Ishikawa (cell line): ENCODE measurements at regions not wholly inside any gene's neighbourhood (a gene's known extent, or its start where the extent isn't known, plus 50 kb on each side); places are given as distances from the start of the nearest gene placed in this dataset.
A peak's percentile ranks its signal among the peaks of the same experiment; 100 is the strongest.

Experiments
- CEBPB ChIP-seq: IDR thresholded peaks from 2 replicates; pipeline ENCODE4 v1.6.1; 2012
- CREB1 ChIP-seq: IDR thresholded peaks from 2 replicates; pipeline ENCODE4 v1.6.1; 2012; ENCODE audit warnings: low read depth
- EGR1 ChIP-seq: IDR thresholded peaks from 2 replicates; pipeline ENCODE4 v1.6.1; 2012
- EP300 ChIP-seq: IDR thresholded peaks from 2 replicates; pipeline ENCODE4 v1.6.1; 2012; ENCODE audit warnings: borderline replicate concordance
- FOXM1 ChIP-seq: IDR thresholded peaks from 2 replicates; pipeline ENCODE4 v1.6.1; 2012; ENCODE audit warnings: low read depth, borderline replicate concordance
- NFIC ChIP-seq: IDR thresholded peaks from 2 replicates; pipeline ENCODE4 v1.6.1; 2012
- RAD21 ChIP-seq: IDR thresholded peaks from 2 replicates; pipeline ENCODE4 v1.6.1; 2012; ENCODE audit warnings: low read depth
- TAF1 ChIP-seq: IDR thresholded peaks from 2 replicates; pipeline ENCODE4 v1.6.1; 2012; ENCODE audit warnings: low read depth, mild to moderate bottlenecking
- TCF12 ChIP-seq: IDR thresholded peaks from 2 replicates; pipeline ENCODE4 v1.6.1; 2012; ENCODE audit warnings: low read depth
- TEAD4 ChIP-seq: IDR thresholded peaks from 2 replicates; pipeline ENCODE4 v1.6.1; 2012
- YY1 ChIP-seq: IDR thresholded peaks from 2 replicates; pipeline ENCODE4 v1.6.1; 2012; ENCODE audit warnings: low read depth
- ZBTB7A ChIP-seq: IDR thresholded peaks from 2 replicates; pipeline ENCODE4 v1.6.1; 2012; ENCODE audit warnings: low read depth
- TF ChIP-seq, protein P1 (sequence below): IDR thresholded peaks from 2 replicates; pipeline ENCODE4 v1.6.1; 2012
- TF ChIP-seq, protein P2 (sequence below): IDR thresholded peaks from 2 replicates; pipeline ENCODE4 v1.6.1; 2012
- TF ChIP-seq, protein P3 (sequence below): IDR thresholded peaks from 2 replicates; pipeline ENCODE4 v1.6.1; 2012; ENCODE audit warnings: low read depth, mild to moderate bottlenecking

DNA sequence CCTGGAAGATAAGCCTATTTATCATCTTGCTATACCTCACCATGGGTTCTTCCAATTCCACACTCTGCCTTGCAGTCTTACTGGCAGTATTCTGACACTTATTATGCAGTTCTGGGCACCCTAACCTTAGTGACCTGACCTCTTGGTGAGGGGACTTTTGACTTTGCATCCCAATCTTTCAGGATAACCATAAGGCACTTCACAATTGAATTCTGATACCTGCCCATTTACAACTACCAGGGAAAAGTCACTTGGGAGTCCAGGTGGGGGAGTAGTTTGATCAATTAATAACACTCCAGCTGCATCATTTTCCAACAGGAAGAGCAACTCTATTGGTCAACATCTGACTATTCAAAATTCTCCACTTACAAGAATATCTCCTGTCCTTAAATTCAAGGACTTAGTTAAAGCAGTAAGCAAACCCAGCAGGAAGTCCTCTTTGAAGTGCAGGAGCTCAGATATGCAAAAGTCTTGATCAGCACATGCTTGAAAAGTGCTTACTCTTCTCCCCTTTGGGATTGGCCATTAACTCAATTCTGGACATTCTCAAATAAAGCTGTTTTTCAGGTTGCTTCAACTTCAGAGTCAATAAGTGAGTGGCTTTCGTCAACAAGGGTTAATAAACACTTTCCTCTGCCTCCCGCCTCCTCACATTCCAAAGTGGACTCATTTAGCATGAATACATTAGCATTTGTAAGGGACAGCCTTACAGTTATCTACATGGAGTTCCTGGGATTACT is 177.4 kb upstream of the NRIP1 start:
- TF ChIP-seq RAD21: peak; percentile 51
- TF ChIP-seq EGR1: 0 out of 2 replicates have a peak, but pooled peaks have one; percentile 16
- no peak for TF ChIP-seq CREB1
- no peak for TF ChIP-seq TEAD4

DNA sequence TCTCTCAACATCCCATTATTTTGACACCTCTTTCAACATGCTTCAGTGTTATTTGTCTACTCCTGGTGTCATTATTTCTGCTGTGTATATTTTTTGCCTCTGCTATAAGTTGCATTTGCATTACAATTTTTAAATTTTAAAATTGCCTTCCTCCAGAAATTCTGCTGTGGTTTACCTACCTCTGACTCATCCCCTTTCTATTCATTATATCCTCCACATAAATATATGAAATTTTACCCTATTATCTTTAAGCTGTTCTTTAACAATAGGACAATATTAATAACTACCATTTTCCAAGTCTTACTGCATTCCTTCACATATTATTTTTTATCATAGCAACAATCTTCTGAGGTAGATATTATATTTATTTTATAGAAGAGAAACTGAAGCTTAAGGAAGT is 178.1 kb upstream of the NRIP1 start:
- no peak for TF ChIP-seq YY1
- TF ChIP-seq ZBTB7A: no peak
- no peak for TF ChIP-seq NFIC
- no peak for TF ChIP-seq EP300
- TF ChIP-seq CREB1: no peak
- TF ChIP-seq, protein P1, sequence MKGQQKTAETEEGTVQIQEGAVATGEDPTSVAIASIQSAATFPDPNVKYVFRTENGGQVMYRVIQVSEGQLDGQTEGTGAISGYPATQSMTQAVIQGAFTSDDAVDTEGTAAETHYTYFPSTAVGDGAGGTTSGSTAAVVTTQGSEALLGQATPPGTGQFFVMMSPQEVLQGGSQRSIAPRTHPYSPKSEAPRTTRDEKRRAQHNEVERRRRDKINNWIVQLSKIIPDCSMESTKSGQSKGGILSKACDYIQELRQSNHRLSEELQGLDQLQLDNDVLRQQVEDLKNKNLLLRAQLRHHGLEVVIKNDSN: no peak
- no peak for TF ChIP-seq TCF12
- TF ChIP-seq TAF1: no peak

DNA sequence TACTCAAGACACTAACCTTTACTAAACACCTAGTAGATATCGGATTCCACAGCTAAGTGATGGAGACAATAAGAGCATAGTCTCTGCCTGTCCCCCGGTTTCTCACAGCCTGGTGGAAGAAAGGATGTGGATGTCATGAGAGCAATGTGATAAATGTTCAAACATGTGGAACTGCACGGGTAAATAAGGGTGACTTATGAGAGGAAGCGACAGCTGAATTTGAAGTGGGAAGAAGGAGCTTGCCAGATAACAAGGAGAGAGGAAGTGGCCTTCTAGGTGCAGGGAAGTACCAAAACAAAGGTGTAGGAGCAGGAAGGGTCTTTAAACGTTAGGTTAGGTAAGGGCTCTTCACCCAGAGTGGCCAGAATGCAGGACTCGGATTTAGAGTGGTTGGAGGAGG is 178.6 kb upstream of the NRIP1 start:
- TF ChIP-seq EGR1 (no peak), FOXM1 (no peak), EP300 (no peak), TCF12 (no peak), TAF1 (no peak), RAD21 (no peak), CREB1 (no peak), YY1 (no peak), CEBPB (no peak), TEAD4 (no peak), NFIC (no peak), ZBTB7A (no peak)
- TF ChIP-seq, protein P1: no peak
- TF ChIP-seq, protein P2, sequence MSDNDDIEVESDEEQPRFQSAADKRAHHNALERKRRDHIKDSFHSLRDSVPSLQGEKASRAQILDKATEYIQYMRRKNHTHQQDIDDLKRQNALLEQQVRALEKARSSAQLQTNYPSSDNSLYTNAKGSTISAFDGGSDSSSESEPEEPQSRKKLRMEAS: no peak
- TF ChIP-seq, protein P3, sequence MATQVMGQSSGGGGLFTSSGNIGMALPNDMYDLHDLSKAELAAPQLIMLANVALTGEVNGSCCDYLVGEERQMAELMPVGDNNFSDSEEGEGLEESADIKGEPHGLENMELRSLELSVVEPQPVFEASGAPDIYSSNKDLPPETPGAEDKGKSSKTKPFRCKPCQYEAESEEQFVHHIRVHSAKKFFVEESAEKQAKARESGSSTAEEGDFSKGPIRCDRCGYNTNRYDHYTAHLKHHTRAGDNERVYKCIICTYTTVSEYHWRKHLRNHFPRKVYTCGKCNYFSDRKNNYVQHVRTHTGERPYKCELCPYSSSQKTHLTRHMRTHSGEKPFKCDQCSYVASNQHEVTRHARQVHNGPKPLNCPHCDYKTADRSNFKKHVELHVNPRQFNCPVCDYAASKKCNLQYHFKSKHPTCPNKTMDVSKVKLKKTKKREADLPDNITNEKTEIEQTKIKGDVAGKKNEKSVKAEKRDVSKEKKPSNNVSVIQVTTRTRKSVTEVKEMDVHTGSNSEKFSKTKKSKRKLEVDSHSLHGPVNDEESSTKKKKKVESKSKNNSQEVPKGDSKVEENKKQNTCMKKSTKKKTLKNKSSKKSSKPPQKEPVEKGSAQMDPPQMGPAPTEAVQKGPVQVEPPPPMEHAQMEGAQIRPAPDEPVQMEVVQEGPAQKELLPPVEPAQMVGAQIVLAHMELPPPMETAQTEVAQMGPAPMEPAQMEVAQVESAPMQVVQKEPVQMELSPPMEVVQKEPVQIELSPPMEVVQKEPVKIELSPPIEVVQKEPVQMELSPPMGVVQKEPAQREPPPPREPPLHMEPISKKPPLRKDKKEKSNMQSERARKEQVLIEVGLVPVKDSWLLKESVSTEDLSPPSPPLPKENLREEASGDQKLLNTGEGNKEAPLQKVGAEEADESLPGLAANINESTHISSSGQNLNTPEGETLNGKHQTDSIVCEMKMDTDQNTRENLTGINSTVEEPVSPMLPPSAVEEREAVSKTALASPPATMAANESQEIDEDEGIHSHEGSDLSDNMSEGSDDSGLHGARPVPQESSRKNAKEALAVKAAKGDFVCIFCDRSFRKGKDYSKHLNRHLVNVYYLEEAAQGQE: no peak

DNA sequence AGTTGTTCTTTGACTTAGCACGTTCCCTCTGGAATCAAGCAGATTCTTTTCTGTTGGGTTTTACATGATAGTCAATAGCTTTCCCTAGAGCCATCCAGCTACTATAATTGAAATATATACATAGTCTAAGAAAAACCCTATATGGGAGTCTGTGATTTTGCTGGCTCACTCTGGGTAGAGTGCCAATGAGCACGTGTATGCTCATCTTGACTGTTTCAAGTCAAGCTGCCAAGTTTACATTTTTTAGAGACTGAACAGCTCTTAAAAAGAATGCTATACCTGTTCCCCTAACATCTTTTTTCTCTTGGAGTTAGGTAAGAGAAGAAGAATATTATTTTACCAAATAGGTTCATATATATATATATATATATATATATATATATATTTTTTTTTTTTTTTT is 182.8 kb upstream of the NRIP1 start:
- TF ChIP-seq, protein P2: no peak
- TF ChIP-seq EP300: no peak
- TF ChIP-seq YY1: no peak
- no peak for TF ChIP-seq NFIC
- no peak for TF ChIP-seq FOXM1
- TF ChIP-seq TEAD4: no peak
- no peak for TF ChIP-seq RAD21
- TF ChIP-seq, protein P1: no peak
- TF ChIP-seq TCF12: no peak
- no peak for TF ChIP-seq CEBPB
- no peak for TF ChIP-seq CREB1
- TF ChIP-seq, protein P3: no peak
- TF ChIP-seq ZBTB7A: no peak
- TF ChIP-seq EGR1: no peak
- no peak for TF ChIP-seq TAF1

DNA sequence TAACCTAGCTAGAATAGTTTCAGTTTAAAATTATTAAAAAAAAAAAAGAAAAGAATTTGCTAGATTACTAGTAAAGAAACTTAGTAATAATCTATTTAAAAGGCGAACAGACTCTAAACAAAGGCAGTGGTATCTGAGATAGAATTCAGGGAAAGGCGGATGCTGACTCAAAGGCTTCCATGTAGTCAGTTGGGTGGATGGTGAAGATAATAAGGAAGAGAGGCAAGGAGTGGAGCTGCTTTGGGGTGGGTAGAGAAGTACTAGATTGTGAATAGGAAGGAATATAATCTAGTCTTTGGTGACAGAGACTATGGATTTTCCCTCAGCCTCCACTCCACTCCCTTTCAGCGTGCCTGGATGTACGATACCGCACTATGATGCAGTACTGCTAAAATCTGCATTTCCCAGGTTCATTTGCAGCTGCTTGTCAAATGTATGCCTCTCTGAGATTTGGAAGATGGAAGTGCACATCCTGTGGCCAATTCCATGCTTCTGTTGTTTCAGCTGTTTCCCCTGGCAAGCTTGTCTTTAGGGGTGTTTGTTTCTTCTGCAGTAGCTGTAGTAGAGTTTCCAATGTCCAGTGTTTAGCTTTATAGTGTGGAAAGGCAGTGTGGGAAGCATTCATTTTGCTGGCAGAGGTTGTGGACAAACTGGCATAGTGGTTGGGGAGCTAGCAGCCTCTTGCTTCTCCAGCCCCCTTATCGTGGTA is 184.6 kb upstream of the NRIP1 start:
- TF ChIP-seq, protein P1: no peak
- TF ChIP-seq ZBTB7A (no peak), TAF1 (no peak), RAD21 (no peak), NFIC (no peak), TEAD4 (no peak), TCF12 (no peak), CEBPB (no peak), EGR1 (no peak), FOXM1 (no peak), CREB1 (no peak), YY1 (no peak), EP300 (no peak)
- TF ChIP-seq, protein P3: no peak
- TF ChIP-seq, protein P2: no peak
